Keratinocyte (primary cell): ENCODE measurements at regions not wholly inside any gene's neighbourhood (a gene's known extent, or its start where the extent isn't known, plus 50 kb on each side); places are given as distances from the start of the nearest gene placed in this dataset.

Experiments
- CTCF ChIP-seq, 3 experiments: IDR thresholded peaks in 1 of 3; conservative IDR thresholded peaks in 1 of 3; optimal IDR thresholded peaks in 1 of 3; 2 replicates in 2 of 3; 3 replicates in 1 of 3; pipeline versions ENCODE3 to v1.5.1; 2011; ENCODE audit warnings: low read length in 3 of 3, mild to moderate bottlenecking in 3 of 3, moderate library complexity in 2 of 3, control low read depth in 1 of 3, inconsistent platforms in 1 of 3; ENCODE audit not compliant: insufficient read depth in 2 of 3; ENCODE audit errors: extremely low read depth in 1 of 3
- EZH2 ChIP-seq: IDR thresholded peaks from one replicate; pipeline ENCODE4 v1.6.1; 2012; ENCODE audit warnings: inconsistent platforms, mild to moderate bottlenecking, low read length, moderate library complexity

GRCh38 chr22:48071305-48071704 lies 1308.9 kb downstream of the TBC1D22A start:
- TF ChIP-seq CTCF (optimal IDR thresholded peaks at IDR 0.05 in 1 of 3, IDR thresholded peaks at IDR 0.05 in 1 of 3, conservative IDR thresholded peaks at IDR 0.05 in 1 of 3; ENCODE audit: extremely low read depth in 1 of 3, insufficient read depth in 2 of 3, low read length in 3 of 3) (no peak), EZH2 (no peak)
